GM12891 (cell line): ENCODE measurements at regions not wholly inside any gene's neighbourhood (a gene's known extent, or its start where the extent isn't known, plus 50 kb on each side); places are given as distances from the start of the nearest gene placed in this dataset.

ENCODE experiments used
- POLR2A ChIP-seq: IDR thresholded peaks from 2 replicates; pipeline ENCODE4 v1.6.1; 2011; ENCODE audit warnings: low read depth, low read length, control low read depth
- TAF1 ChIP-seq: IDR thresholded peaks from 2 replicates; pipeline ENCODE4 v1.6.1; 2011; ENCODE audit warnings: low read depth, low read length, control low read depth

GRCh38 chr14:104274806-104275205 is 136.4 kb downstream of the KIF26A start:
- TF ChIP-seq POLR2A = no peak
- TF ChIP-seq TAF1 = no peak
